A673 (cell line): ENCODE measurements at regions not wholly inside any gene's neighbourhood (a gene's known extent, or its start where the extent isn't known, plus 50 kb on each side); places are given as distances from the start of the nearest gene placed in this dataset.

Experiments
- BruUV-seq: library from RNA; stranded (reverse); fragments of 400-500 nt; replicated peaks from 2 replicates; lab custom pipeline; 2021; lab: Mats Ljungman, UMichigan
- CTCF ChIA-PET: fragments of 300-600 bp; sonication (Branson Sonifier 250); formaldehyde crosslinking; loops from one replicate; lab custom pipeline; 2022; ENCODE audit warnings: antibody characterized with exemption; lab: Charles Lee
- POLR2A ChIA-PET: fragments of 300-600 bp; sonication (Branson Sonifier 250); formaldehyde crosslinking; loops from one replicate; lab custom pipeline; 2022; ENCODE audit warnings: antibody characterized with exemption; ENCODE audit not compliant: low non-redundant PET; lab: Charles Lee
- DNase-seq: peaks from one replicate; pipeline ENCODE4 v3.0.0-alpha.2; 2015; ENCODE audit warnings: low spot score
- H3K27ac ChIP-seq: fragments of 200-600 bp; sonication (generic); 2 replicates; pipeline ENCODE4 v1.5.1; 2016; ENCODE audit warnings: mixed run types, low read depth, mild to moderate bottlenecking, mixed read lengths, antibody characterized with exemption, low read length; ENCODE audit not compliant: poor library complexity, severe bottlenecking
- H3K27me3 ChIP-seq: fragments of 200-600 bp; sonication (generic); replicated peaks from 2 replicates; pipeline ENCODE4 v1.6.1; 2017; ENCODE audit warnings: mixed run types, low read depth, mild to moderate bottlenecking, mixed read lengths, antibody characterized with exemption, low read length; ENCODE audit not compliant: insufficient read depth, poor library complexity
- H3K36me3 ChIP-seq: fragments of 200-600 bp; sonication (generic); 2 replicates; pipeline ENCODE4 v1.6.1; 2016; ENCODE audit warnings: mixed run types, mild to moderate bottlenecking, mixed read lengths, antibody characterized with exemption, low read length; ENCODE audit not compliant: insufficient read depth, poor library complexity, severe bottlenecking
- H3K4me1 ChIP-seq: fragments of 200-600 bp; sonication (generic); 2 replicates; pipeline ENCODE4 v1.6.1; 2017; ENCODE audit warnings: mixed run types, mild to moderate bottlenecking, mixed read lengths, antibody characterized with exemption, low read length; ENCODE audit not compliant: insufficient read depth, poor library complexity, severe bottlenecking
- H3K4me3 ChIP-seq: fragments of 200-600 bp; sonication (generic); 2 replicates; pipeline ENCODE4 v1.5.1; 2016; ENCODE audit warnings: low read depth, mixed run types, mild to moderate bottlenecking, mixed read lengths, low read length; ENCODE audit not compliant: poor library complexity, severe bottlenecking
- H3K9me3 ChIP-seq: fragments of 200-600 bp; sonication (generic); 2 replicates; pipeline ENCODE4 v1.6.1; 2016; ENCODE audit warnings: mixed run types, low read depth, mild to moderate bottlenecking, mixed read lengths, antibody characterized with exemption, low read length; ENCODE audit not compliant: poor library complexity, severe bottlenecking
- EZH2 ChIP-seq: fragments of 200-600 bp; sonication (generic); IDR thresholded peaks from 2 replicates; pipeline ENCODE4 v1.6.1; 2017; ENCODE audit warnings: borderline replicate concordance, low read depth, mild to moderate bottlenecking, mixed read lengths, antibody characterized with exemption, low read length; ENCODE audit not compliant: poor library complexity, severe bottlenecking
- intact Hi-C: fragments of 100-400 bp; cut with micrococcal nuclease; formaldehyde crosslinking; loops from one replicate; pipeline ENCODE4 v1.10.0; 2022; ENCODE audit not compliant: unreplicated experiment
- TF ChIP-seq, protein P1 (sequence below): fragments of 300-800, 200-600 bp; sonication (generic); conservative IDR thresholded peaks from 2 replicates; pipeline ENCODE4 v1.5.1; 2017; ENCODE audit warnings: low read depth, mild to moderate bottlenecking, antibody characterized with exemption, low read length, moderate library complexity, mixed read lengths

DNA sequence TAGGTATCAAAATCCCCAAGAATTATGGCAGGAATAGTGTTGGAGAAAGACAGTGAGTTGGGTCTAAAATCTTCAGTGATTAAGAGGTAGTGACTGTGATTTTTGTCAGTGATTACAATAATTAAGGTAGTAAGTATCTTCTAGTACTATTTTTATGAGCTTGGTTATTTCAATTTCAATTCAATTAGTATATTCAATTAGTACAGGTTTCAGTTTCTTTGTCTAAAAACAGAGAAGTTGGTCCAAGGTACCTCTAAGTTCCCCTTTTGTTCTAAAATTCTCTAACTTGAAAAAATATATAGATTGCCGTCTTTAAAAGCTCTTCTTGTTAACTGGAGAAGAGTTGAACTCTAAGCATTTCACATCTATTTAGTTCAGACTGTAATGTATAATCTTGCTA lies 82.9 kb downstream of the OTUD1 start:
- DNase-seq = no peak
- Histone ChIP-seq H3K27ac (no peak overlapping the region), H3K4me1 (peaks cover 25% of the 10 kb centered on the region), H3K36me3 (no peaks in the 10 kb centered on the region), H3K27me3 (no peaks in the 10 kb centered on the region), H3K4me3 (no peak overlapping the region), H3K9me3 (no peaks in the 10 kb centered on the region)
- intact Hi-C loops = loop anchor here (5.0 to 10.0 kb wide), 2 partner anchors 74 to 993 kb away; no protein-coding TSS in a partner anchor
- no TSS peak for BruUV-seq
- TF ChIP-seq EZH2 = no peak
- TF ChIP-seq, protein P1, sequence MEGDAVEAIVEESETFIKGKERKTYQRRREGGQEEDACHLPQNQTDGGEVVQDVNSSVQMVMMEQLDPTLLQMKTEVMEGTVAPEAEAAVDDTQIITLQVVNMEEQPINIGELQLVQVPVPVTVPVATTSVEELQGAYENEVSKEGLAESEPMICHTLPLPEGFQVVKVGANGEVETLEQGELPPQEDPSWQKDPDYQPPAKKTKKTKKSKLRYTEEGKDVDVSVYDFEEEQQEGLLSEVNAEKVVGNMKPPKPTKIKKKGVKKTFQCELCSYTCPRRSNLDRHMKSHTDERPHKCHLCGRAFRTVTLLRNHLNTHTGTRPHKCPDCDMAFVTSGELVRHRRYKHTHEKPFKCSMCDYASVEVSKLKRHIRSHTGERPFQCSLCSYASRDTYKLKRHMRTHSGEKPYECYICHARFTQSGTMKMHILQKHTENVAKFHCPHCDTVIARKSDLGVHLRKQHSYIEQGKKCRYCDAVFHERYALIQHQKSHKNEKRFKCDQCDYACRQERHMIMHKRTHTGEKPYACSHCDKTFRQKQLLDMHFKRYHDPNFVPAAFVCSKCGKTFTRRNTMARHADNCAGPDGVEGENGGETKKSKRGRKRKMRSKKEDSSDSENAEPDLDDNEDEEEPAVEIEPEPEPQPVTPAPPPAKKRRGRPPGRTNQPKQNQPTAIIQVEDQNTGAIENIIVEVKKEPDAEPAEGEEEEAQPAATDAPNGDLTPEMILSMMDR = no peak
- ChIA-PET POLR2A (interaction anchor here (0.7 kb wide), 1 partner anchor 898 kb away, joined by 3 read pairs; no protein-coding TSS in a partner anchor), CTCF (interaction anchor here (0.6 kb wide), 1 partner anchor 1565 kb away, joined by 3 read pairs; no protein-coding TSS in a partner anchor)

DNA sequence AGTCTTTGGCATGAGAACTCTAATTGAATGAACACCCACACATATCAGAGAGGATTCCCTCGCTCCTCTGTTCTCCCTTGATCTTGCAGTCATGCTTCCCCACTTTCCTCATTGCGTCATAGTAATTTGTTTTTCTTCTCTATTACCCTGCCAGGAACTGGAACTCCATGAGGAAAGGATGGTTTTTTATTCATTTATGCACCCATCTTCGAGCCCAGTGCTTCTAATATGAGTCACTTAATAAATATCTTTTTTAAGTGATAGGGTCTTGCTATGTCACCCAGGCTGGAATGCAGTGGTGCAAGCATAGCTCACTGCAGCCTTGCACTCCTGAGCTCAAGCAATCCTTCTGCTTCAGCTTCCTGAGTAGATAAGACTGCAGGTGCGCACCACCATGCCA lies 83.5 kb downstream of the OTUD1 start:
- ChIA-PET CTCF (interaction anchor here (0.6 kb wide), 1 partner anchor 1564 kb away, joined by 3 read pairs; no protein-coding TSS in a partner anchor), POLR2A (no interaction called here)
- BruUV-seq = no TSS peak
- H3K4me3 ChIP-seq = no peak overlapping the region
- no peaks in the 10 kb centered on the region for H3K9me3 ChIP-seq
- H3K4me1 ChIP-seq = peaks cover 23% of the 10 kb centered on the region
- H3K27me3 ChIP-seq = no peaks in the 10 kb centered on the region
- TF ChIP-seq, protein P1 = no peak
- no peak for TF ChIP-seq EZH2
- DNase-seq = peak; percentile 48
- no peaks in the 10 kb centered on the region for H3K36me3 ChIP-seq
- intact Hi-C loops = loop anchor here (5.0 to 10.0 kb wide), 2 partner anchors 75 to 992 kb away; no protein-coding TSS in a partner anchor
- no peak overlapping the region for H3K27ac ChIP-seq

DNA sequence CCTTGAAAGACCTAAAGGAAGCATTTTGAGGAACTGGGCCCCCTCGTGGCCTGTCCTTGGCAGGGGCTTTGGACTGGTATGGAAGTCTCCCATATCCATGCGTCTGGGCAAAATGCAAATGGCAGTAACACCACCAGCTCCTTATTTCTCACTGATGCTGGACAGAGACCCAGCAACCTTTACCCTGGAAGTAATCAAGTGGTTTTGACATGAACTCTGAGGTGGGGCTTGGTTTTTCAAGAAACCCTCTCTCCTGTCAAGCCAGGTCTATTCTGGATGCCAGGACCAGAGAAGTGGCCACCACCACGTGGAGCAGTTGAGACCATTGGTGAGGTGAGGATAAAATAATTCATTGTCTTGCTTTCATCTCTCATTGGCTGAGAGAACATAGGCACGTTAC lies 84.4 kb downstream of the OTUD1 start:
- intact Hi-C loops = loop anchor here (5.0 to 10.0 kb wide), 2 partner anchors 76 to 992 kb away; no protein-coding TSS in a partner anchor
- Histone ChIP-seq H3K27ac (no peak overlapping the region), H3K27me3 (no peaks in the 10 kb centered on the region), H3K36me3 (no peaks in the 10 kb centered on the region), H3K9me3 (no peaks in the 10 kb centered on the region), H3K4me3 (no peak overlapping the region), H3K4me1 (peaks cover 20% of the 10 kb centered on the region)
- no peak for DNase-seq
- BruUV-seq = no TSS peak
- TF ChIP-seq EZH2 = no peak
- TF ChIP-seq, protein P1 = no peak
- ChIA-PET POLR2A (no interaction called here), CTCF (no interaction called here)
